ENCODE measurements at regions not wholly inside any gene's neighbourhood (a gene's known extent, or its start where the extent isn't known, plus 50 kb on each side); places are given as distances from the start of the nearest gene placed in this dataset.

GRCh38 chr6:71405416-71405815 is 116.8 kb downstream of the OGFRL1 start:
- no peak overlapping the region for H3K27ac Mint-ChIP-seq
- H3K36me3 Mint-ChIP-seq = peaks cover 0 to 1% of the 10 kb centered on the region in 2 donors
- DNase-seq = no peak
- no peak for ATAC-seq (replicated peaks)
- no peaks in the 10 kb centered on the region for H3K9me3 Mint-ChIP-seq
- no peak overlapping the region for H3K4me3 Mint-ChIP-seq
- peaks cover 10 to 15% of the 10 kb centered on the region in 2 donors for H3K27me3 Mint-ChIP-seq
- H3K4me1 Mint-ChIP-seq = peaks cover 5 to 22% of the 10 kb centered on the region in 2 donors

- Mint-ChIP-seq H3K4me1 (peaks cover 5 to 19% of the 10 kb centered on the region in 2 donors), H3K27ac (no peak overlapping the region), H3K4me3 (no peak overlapping the region), H3K27me3 (peaks cover 10 to 15% of the 10 kb centered on the region in 2 donors), H3K9me3 (peaks cover under 1 to 2% of the 10 kb centered on the region in 2 donors), H3K36me3 (peaks cover 1 to 2% of the 10 kb centered on the region in 2 donors)
- no peak for ATAC-seq (replicated peaks)
- DNase-seq = no peak
Observed at GRCh38 chr6:71406865-71407860, 118.6 kb downstream of the OGFRL1 start.

GRCh38 chr6:71408787-71409723 is 120.4 kb downstream of the OGFRL1 start:
- ATAC-seq (replicated peaks) = no peak
- peaks cover 1 to 4% of the 10 kb centered on the region in 2 donors for H3K36me3 Mint-ChIP-seq
- peaks cover 10 to 15% of the 10 kb centered on the region in 2 donors for H3K27me3 Mint-ChIP-seq
- peaks cover 8 to 23% of the 10 kb centered on the region in 2 donors for H3K4me1 Mint-ChIP-seq
- peak overlapping the region; percentile 25 for H3K27ac Mint-ChIP-seq
- H3K4me3 Mint-ChIP-seq = no peak overlapping the region
- peaks cover 1 to 4% of the 10 kb centered on the region in 2 donors for H3K9me3 Mint-ChIP-seq
- no peak for DNase-seq

- H3K9me3 Mint-ChIP-seq = peaks cover 1 to 4% of the 10 kb centered on the region in 2 donors
- ATAC-seq (replicated peaks) (peak; percentile 49 to 57), DNase-seq (no peak)
- H3K36me3 Mint-ChIP-seq = peaks cover 1 to 4% of the 10 kb centered on the region in 2 donors
- H3K27ac Mint-ChIP-seq = no peak overlapping the region
- H3K4me3 Mint-ChIP-seq = no peak overlapping the region
- H3K27me3 Mint-ChIP-seq = peaks cover 12 to 15% of the 10 kb centered on the region in 2 donors
- peaks cover 11 to 29% of the 10 kb centered on the region in 2 donors for H3K4me1 Mint-ChIP-seq
Observed at GRCh38 chr6:71410164-71410566, 121.6 kb downstream of the OGFRL1 start.

- Mint-ChIP-seq H3K4me3 (no peak overlapping the region), H3K27me3 (peaks cover 13 to 15% of the 10 kb centered on the region in 2 donors), H3K36me3 (peaks cover 1 to 4% of the 10 kb centered on the region in 2 donors), H3K9me3 (peaks cover 1 to 4% of the 10 kb centered on the region in 2 donors), H3K4me1 (peaks cover 11 to 29% of the 10 kb centered on the region in 2 donors), H3K27ac (no peak overlapping the region)
- DNase-seq (no peak), ATAC-seq (replicated peaks) (no peak)
Observed at GRCh38 chr6:71410681-71411080, 122.1 kb downstream of the OGFRL1 start.

- Mint-ChIP-seq H3K4me3 (no peak overlapping the region), H3K36me3 (peaks cover 1 to 4% of the 10 kb centered on the region in 2 donors), H3K27ac (no peak overlapping the region), H3K27me3 (peaks cover 7 to 8% of the 10 kb centered on the region in 2 donors), H3K4me1 (peaks cover 11 to 29% of the 10 kb centered on the region in 2 donors), H3K9me3 (peaks cover 1 to 4% of the 10 kb centered on the region in 2 donors)
- ATAC-seq (replicated peaks) = no peak
- DNase-seq = no peak
Observed at GRCh38 chr6:71411882-71412281, 123.3 kb downstream of the OGFRL1 start.

- Mint-ChIP-seq H3K36me3 (peaks cover 1 to 4% of the 10 kb centered on the region in 2 donors), H3K27me3 (peaks cover 1 to 3% of the 10 kb centered on the region in 2 donors)
- DNase-seq = no peak
Observed at GRCh38 chr6:71412559-71413140, 124.0 kb downstream of the OGFRL1 start.

GRCh38 chr6:71414486-71414885 is 125.9 kb downstream of the OGFRL1 start:
- Mint-ChIP-seq H3K27me3 (peaks cover 9 to 13% of the 10 kb centered on the region in 2 donors), H3K27ac (no peak overlapping the region), H3K9me3 (peaks cover 1 to 4% of the 10 kb centered on the region in 2 donors), H3K4me3 (peak overlapping the region in 1 of 2 donors; percentile 30), H3K36me3 (peaks cover 1 to 4% of the 10 kb centered on the region in 2 donors), H3K4me1 (peaks cover 9 to 23% of the 10 kb centered on the region in 2 donors)
- peak in 1 of 2 donors; percentile 36 for ATAC-seq (replicated peaks)
- no peak for DNase-seq

More at GRCh38 chr6:71412559-71413140, 124.0 kb downstream of the OGFRL1 start:
- Mint-ChIP-seq H3K4me1 (peaks cover 11 to 29% of the 10 kb centered on the region in 2 donors), H3K4me3 (no peak overlapping the region), H3K27ac (no peak overlapping the region), H3K9me3 (peaks cover 1 to 4% of the 10 kb centered on the region in 2 donors)
- ATAC-seq (replicated peaks) = no peak

- DNase-seq (no peak), ATAC-seq (replicated peaks) (no peak)
- H3K27me3 Mint-ChIP-seq = peaks cover 26 to 34% of the 10 kb centered on the region in 2 donors
- peaks cover 0 to 1% of the 10 kb centered on the region in 2 donors for H3K36me3 Mint-ChIP-seq
- peaks cover 0 to 2% of the 10 kb centered on the region in 2 donors for H3K9me3 Mint-ChIP-seq
- no peak overlapping the region for H3K27ac Mint-ChIP-seq
- H3K4me3 Mint-ChIP-seq = peak overlapping the region; percentile 39 to 86
- H3K4me1 Mint-ChIP-seq = peaks cover 9 to 14% of the 10 kb centered on the region in 2 donors
Observed at GRCh38 chr6:71419217-71420094, 130.8 kb downstream of the OGFRL1 start.

GRCh38 chr6:71420095-71420692 is 131.6 kb downstream of the OGFRL1 start:
- Mint-ChIP-seq H3K4me1 (peaks cover 8 to 12% of the 10 kb centered on the region in 2 donors), H3K36me3 (peaks cover 0 to 1% of the 10 kb centered on the region in 2 donors), H3K27me3 (peaks cover 31 to 41% of the 10 kb centered on the region in 2 donors), H3K27ac (no peak overlapping the region), H3K9me3 (peaks cover 0 to 2% of the 10 kb centered on the region in 2 donors), H3K4me3 (peak overlapping the region; percentile 86)
- DNase-seq (peak; percentile 18), ATAC-seq (replicated peaks) (peak; percentile 62 to 66)

- H3K27me3 Mint-ChIP-seq = peaks cover 34 to 45% of the 10 kb centered on the region in 2 donors
- peaks cover 8 to 12% of the 10 kb centered on the region in 2 donors for H3K4me1 Mint-ChIP-seq
- H3K9me3 Mint-ChIP-seq = peaks cover 0 to 2% of the 10 kb centered on the region in 2 donors
Observed at GRCh38 chr6:71420693-71421328, 132.2 kb downstream of the OGFRL1 start.

GRCh38 chr6:71421611-71422010 is 133.0 kb downstream of the OGFRL1 start:
- Mint-ChIP-seq H3K9me3 (peaks cover 0 to 2% of the 10 kb centered on the region in 2 donors), H3K4me3 (no peak overlapping the region), H3K4me1 (peaks cover 8 to 12% of the 10 kb centered on the region in 2 donors), H3K36me3 (peaks cover 0 to 1% of the 10 kb centered on the region in 2 donors), H3K27ac (no peak overlapping the region), H3K27me3 (peaks cover 38 to 49% of the 10 kb centered on the region in 2 donors)
- ATAC-seq (replicated peaks) (no peak), DNase-seq (no peak)

More at GRCh38 chr6:71420693-71421328, 132.2 kb downstream of the OGFRL1 start:
- H3K27ac Mint-ChIP-seq = no peak overlapping the region
- ATAC-seq (replicated peaks) (peak; percentile 98), DNase-seq (peak; percentile 58)
- H3K36me3 Mint-ChIP-seq = peaks cover 0 to 1% of the 10 kb centered on the region in 2 donors
- H3K4me3 Mint-ChIP-seq = peak overlapping the region; percentile 86
